H9 (cell line): ENCODE measurements at regions not wholly inside any gene's neighbourhood (a gene's known extent, or its start where the extent isn't known, plus 50 kb on each side); places are given as distances from the start of the nearest gene placed in this dataset.

ENCODE experiments used
- DNase-seq: peaks from one replicate; pipeline ENCODE4 v3.0.0-alpha.2; 2017
- H2AFZ ChIP-seq: one replicate; pipeline ENCODE4 v1.6.1; 2013; ENCODE audit warnings: mild to moderate bottlenecking, low read length, control low read depth, moderate library complexity
- H2AK5ac ChIP-seq: 2 replicates; pipeline ENCODE4 v1.6.1; 2013; ENCODE audit warnings: low read length, control low read depth, mixed read lengths; ENCODE audit not compliant: insufficient read length
- H2BK120ac ChIP-seq: one replicate; pipeline ENCODE4 v1.6.1; 2013; ENCODE audit warnings: low read depth, mild to moderate bottlenecking, low read length, control low read depth, inconsistent platforms; ENCODE audit not compliant: poor library complexity, severe bottlenecking
- H2BK12ac ChIP-seq: 2 replicates; pipeline ENCODE4 v1.6.1; 2013; ENCODE audit warnings: low read length, control low read depth, mixed read lengths, low read depth; ENCODE audit not compliant: insufficient read length
- H2BK15ac ChIP-seq: 2 replicates; pipeline ENCODE4 v1.6.1; 2013; ENCODE audit warnings: low read depth, low read length, control low read depth
- H2BK20ac ChIP-seq: one replicate; pipeline ENCODE4 v1.6.1; 2013; ENCODE audit warnings: low read depth, mild to moderate bottlenecking, low read length, control low read depth, inconsistent platforms; ENCODE audit not compliant: poor library complexity, severe bottlenecking
- H2BK5ac ChIP-seq: 2 replicates; pipeline ENCODE4 v1.6.1; 2013; ENCODE audit warnings: low read length, control low read depth, mixed read lengths; ENCODE audit not compliant: insufficient read length
- H3K14ac ChIP-seq: 2 replicates; pipeline ENCODE4 v1.6.1; 2013; ENCODE audit warnings: low read length, control low read depth; ENCODE audit not compliant: insufficient read depth
- H3K18ac ChIP-seq: 2 replicates; pipeline ENCODE4 v1.6.1; 2013; ENCODE audit warnings: low read depth, mild to moderate bottlenecking, mixed read lengths, low read length, control low read depth; ENCODE audit not compliant: insufficient read length
- H3K23ac ChIP-seq: 2 replicates; pipeline ENCODE4 v1.6.1; 2013; ENCODE audit warnings: low read length, control low read depth, mixed read lengths, low read depth; ENCODE audit not compliant: insufficient read length
- H3K23me2 ChIP-seq: 2 replicates; pipeline ENCODE4 v1.6.1; 2013; ENCODE audit warnings: low read depth, mild to moderate bottlenecking, mixed read lengths, low read length, control low read depth; ENCODE audit not compliant: insufficient read length, poor library complexity, severe bottlenecking
- H3K27ac ChIP-seq: 2 replicates; pipeline ENCODE4 v1.5.1; 2013; ENCODE audit warnings: low read length, control low read depth, mixed read lengths, low read depth; ENCODE audit not compliant: insufficient read length
- H3K27me3 ChIP-seq: 2 replicates; pipeline ENCODE4 v1.6.1; 2013; ENCODE audit warnings: low read length, control low read depth, inconsistent platforms; ENCODE audit not compliant: insufficient read depth
- H3K4ac ChIP-seq: 2 replicates; pipeline ENCODE4 v1.6.1; 2013; ENCODE audit warnings: low read depth, mild to moderate bottlenecking, control low read depth, inconsistent platforms, low read length, moderate library complexity
- H3K4me1 ChIP-seq: 2 replicates; pipeline ENCODE4 v1.6.1; 2013; ENCODE audit warnings: low read length, control low read depth, inconsistent platforms; ENCODE audit not compliant: insufficient read depth
- H3K4me2 ChIP-seq: 2 replicates; pipeline ENCODE4 v1.6.1; 2013; ENCODE audit warnings: low read length, control low read depth, mixed read lengths; ENCODE audit not compliant: insufficient read length, insufficient read depth
- H3K56ac ChIP-seq: 2 replicates; pipeline ENCODE4 v1.6.1; 2013; ENCODE audit warnings: low read depth, mild to moderate bottlenecking, mixed read lengths, low read length, control low read depth; ENCODE audit not compliant: insufficient read length
- H3K79me1 ChIP-seq: 2 replicates; pipeline ENCODE4 v1.6.1; 2013; ENCODE audit warnings: low read depth, mild to moderate bottlenecking, moderate library complexity, low read length, control low read depth, inconsistent platforms; ENCODE audit not compliant: insufficient read depth, poor library complexity, severe bottlenecking
- H3K79me2 ChIP-seq: 2 replicates; pipeline ENCODE4 v1.6.1; 2013; ENCODE audit warnings: low read length, control low read depth, inconsistent platforms; ENCODE audit not compliant: insufficient read depth
- H3K9ac ChIP-seq: 2 replicates; pipeline ENCODE4 v1.6.1; 2013; ENCODE audit warnings: low read length, control low read depth, mixed read lengths; ENCODE audit not compliant: insufficient read length; ENCODE audit errors: extremely low read depth
- H3K9me3 ChIP-seq: one replicate; pipeline ENCODE4 v1.6.1; 2013; ENCODE audit warnings: low read depth, low read length, inconsistent platforms; ENCODE audit not compliant: control insufficient read depth
- H3T11ph ChIP-seq: one replicate; pipeline ENCODE4 v1.6.1; 2013; ENCODE audit warnings: mild to moderate bottlenecking, low read length, control low read depth, inconsistent platforms
- H4K20me1 ChIP-seq: one replicate; pipeline ENCODE4 v1.6.1; 2013; ENCODE audit not compliant: control insufficient read depth, insufficient read length, insufficient read depth
- H4K5ac ChIP-seq: 2 replicates; pipeline ENCODE4 v1.6.1; 2013; ENCODE audit warnings: low read depth, mild to moderate bottlenecking, mixed read lengths, low read length, control low read depth; ENCODE audit not compliant: insufficient read length
- H4K8ac ChIP-seq: replicated peaks from 2 replicates; pipeline ENCODE4 v1.6.1; 2013; ENCODE audit warnings: low read length, control low read depth, mixed read lengths, low read depth; ENCODE audit not compliant: insufficient read length
- H4K91ac ChIP-seq: 2 replicates; pipeline ENCODE4 v1.6.1; 2013; ENCODE audit warnings: low read depth, mild to moderate bottlenecking, moderate library complexity, mixed read lengths, low read length, control low read depth; ENCODE audit not compliant: insufficient read length
- H3K27ac Mint-ChIP-seq, 3 experiments: 2 replicates in 2 of 3; 3 replicates in 1 of 3; pipeline ENCODE4 v1.8.0; 2020 to 2021; ENCODE audit warnings: mixed read lengths in 3 of 3, mild to moderate bottlenecking in 1 of 3, moderate library complexity in 1 of 3
- H3K27me3 Mint-ChIP-seq: 2 replicates; pipeline ENCODE4 v1.8.0; 2021; ENCODE audit warnings: low read depth, mild to moderate bottlenecking, moderate library complexity, mixed read lengths
- H3K36me3 Mint-ChIP-seq, 3 experiments: 2 replicates in 2 of 3; 3 replicates in 1 of 3; pipeline ENCODE4 v1.8.0; 2020 to 2021; ENCODE audit warnings: low read depth in 3 of 3, mixed read lengths in 3 of 3; ENCODE audit not compliant: insufficient read depth in 1 of 3
- H3K4me1 Mint-ChIP-seq, 2 experiments: 2 replicates each; pipeline ENCODE4 v1.8.0; 2020; ENCODE audit warnings: mixed read lengths in 2 of 2
- H3K4me3 Mint-ChIP-seq, 2 experiments: 2 replicates in 1 of 2; 3 replicates in 1 of 2; pipeline ENCODE4 v1.8.0; 2020 to 2021; ENCODE audit warnings: mild to moderate bottlenecking in 2 of 2, mixed read lengths in 2 of 2, moderate library complexity in 1 of 2
- H3K9me3 Mint-ChIP-seq, 2 experiments: 2 replicates in 1 of 2; 3 replicates in 1 of 2; pipeline ENCODE4 v1.8.0; 2020; ENCODE audit warnings: mild to moderate bottlenecking in 2 of 2, mixed read lengths in 2 of 2, moderate library complexity in 1 of 2
- WGBS: extraction: QIAGEN DNeasy Blood & Tissue Kit; methylation state at CpG from one replicate; pipeline ENCODE4 v1.1.7; 2013; ENCODE audit warnings: missing lambda C conversion rate, low lambda C conversion rate, mixed read lengths; ENCODE audit not compliant: insufficient read length; ENCODE audit errors: extremely low coverage; 5-methylcytosine and 5-hydroxymethylcytosine counted together
- TF ChIP-seq, protein P1 (sequence below): fragments of 200-600 bp; sonication (generic); conservative IDR thresholded peaks from 3 replicates; pipeline ENCODE4 v1.8.0; 2021; ENCODE audit warnings: antibody characterized with exemption, mild to moderate bottlenecking

DNA sequence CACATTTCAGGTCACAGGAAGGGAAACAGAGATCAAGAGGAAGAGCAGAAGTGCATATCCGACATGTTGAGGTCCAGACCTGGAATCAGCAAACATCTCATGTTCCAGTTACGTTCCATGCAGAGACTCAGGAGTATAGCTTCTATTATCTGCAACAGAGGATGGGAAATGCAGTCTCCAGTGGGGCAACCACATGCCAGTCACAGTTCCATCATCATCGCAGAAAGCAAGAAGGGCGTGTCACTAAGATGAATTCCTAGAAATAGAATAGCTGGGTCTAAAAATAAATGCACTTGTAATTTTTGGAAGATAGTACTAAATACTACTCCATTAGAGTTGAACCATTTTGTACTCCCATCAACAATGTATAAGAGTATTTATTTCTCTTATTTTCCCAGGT is 133.2 kb upstream of the MDFIC start:
- no peak overlapping the region for H3K4me2 ChIP-seq
- no peaks in the 10 kb centered on the region for H3K79me2 ChIP-seq
- Mint-ChIP-seq H3K4me3 (no peak overlapping the region), H3K27ac (no peak overlapping the region), H3K9me3 (no peaks in the 10 kb centered on the region; a peak in 1 of 5 replicates), H3K4me1 (no peaks in the 10 kb centered on the region), H3K27me3 (no peaks in the 10 kb centered on the region), H3K36me3 (no peaks in the 10 kb centered on the region)
- no peak overlapping the region for H2AFZ ChIP-seq
- TF ChIP-seq, protein P1, sequence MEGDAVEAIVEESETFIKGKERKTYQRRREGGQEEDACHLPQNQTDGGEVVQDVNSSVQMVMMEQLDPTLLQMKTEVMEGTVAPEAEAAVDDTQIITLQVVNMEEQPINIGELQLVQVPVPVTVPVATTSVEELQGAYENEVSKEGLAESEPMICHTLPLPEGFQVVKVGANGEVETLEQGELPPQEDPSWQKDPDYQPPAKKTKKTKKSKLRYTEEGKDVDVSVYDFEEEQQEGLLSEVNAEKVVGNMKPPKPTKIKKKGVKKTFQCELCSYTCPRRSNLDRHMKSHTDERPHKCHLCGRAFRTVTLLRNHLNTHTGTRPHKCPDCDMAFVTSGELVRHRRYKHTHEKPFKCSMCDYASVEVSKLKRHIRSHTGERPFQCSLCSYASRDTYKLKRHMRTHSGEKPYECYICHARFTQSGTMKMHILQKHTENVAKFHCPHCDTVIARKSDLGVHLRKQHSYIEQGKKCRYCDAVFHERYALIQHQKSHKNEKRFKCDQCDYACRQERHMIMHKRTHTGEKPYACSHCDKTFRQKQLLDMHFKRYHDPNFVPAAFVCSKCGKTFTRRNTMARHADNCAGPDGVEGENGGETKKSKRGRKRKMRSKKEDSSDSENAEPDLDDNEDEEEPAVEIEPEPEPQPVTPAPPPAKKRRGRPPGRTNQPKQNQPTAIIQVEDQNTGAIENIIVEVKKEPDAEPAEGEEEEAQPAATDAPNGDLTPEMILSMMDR: no peak
- H3K23ac ChIP-seq: no peak overlapping the region
- H2BK5ac ChIP-seq: no peak overlapping the region
- H3K14ac ChIP-seq: no peak overlapping the region
- H3K4me1 ChIP-seq: no peaks in the 10 kb centered on the region
- DNase-seq: no peak
- H2BK15ac ChIP-seq: no peak overlapping the region
- no peak overlapping the region for H2BK120ac ChIP-seq
- no peak overlapping the region for H2AK5ac ChIP-seq
- no peaks in the 10 kb centered on the region for H3K9me3 ChIP-seq
- H3K23me2 ChIP-seq: no peaks in the 10 kb centered on the region
- H4K5ac ChIP-seq: no peak overlapping the region
- no peaks in the 10 kb centered on the region for H3K27me3 ChIP-seq
- no CpG with 5 or more reads among the region's 4 CpGs for WGBS
- H2BK20ac ChIP-seq: no peak overlapping the region
- H4K91ac ChIP-seq: no peak overlapping the region
- no peak overlapping the region for H3K9ac ChIP-seq
- H2BK12ac ChIP-seq: no peak overlapping the region
- no peak overlapping the region for H3K4ac ChIP-seq
- no peak overlapping the region for H3K56ac ChIP-seq
- no peak overlapping the region for H3K18ac ChIP-seq
- H4K20me1 ChIP-seq: no peaks in the 10 kb centered on the region
- no peak overlapping the region for H3T11ph ChIP-seq
- no peak overlapping the region for H4K8ac ChIP-seq
- H3K27ac ChIP-seq: no peak overlapping the region
- no peaks in the 10 kb centered on the region for H3K79me1 ChIP-seq
